ENCODE measurements at regions not wholly inside any gene's neighbourhood (a gene's known extent, or its start where the extent isn't known, plus 50 kb on each side); places are given as distances from the start of the nearest gene placed in this dataset.

GRCh38 chr9:84402517-84402916 is 62.0 kb upstream of the SLC28A3 start:
- no peak for ATAC-seq
- Histone ChIP-seq H3K27me3 (no peaks in the 10 kb centered on the region), H3K4me1 (no peaks in the 10 kb centered on the region), H3K9me3 (no peaks in the 10 kb centered on the region), H3K4me3 (no peak overlapping the region), H3K27ac (no peak overlapping the region), H3K36me3 (no peaks in the 10 kb centered on the region)
- intact Hi-C loops (cut with DNase I; ENCODE audit: low total_unique reads) (no loop called here), in situ Hi-C loops (cut with MboI; ENCODE audit: low sequenced_read_pairs in 4 of 4) (loop anchor here in 1 of 4 donors (10.0 to 25.0 kb wide), 2 partner anchors 560 to 1202 kb away; no protein-coding TSS in a partner anchor)
- TF ChIP-seq CTCF (IDR thresholded peaks at IDR 0.05 in 4 of 5, conservative IDR thresholded peaks at IDR 0.05 in 1 of 5) (no peak), POLR2A (IDR thresholded peaks at IDR 0.05) (no peak)
- no peak for DNase-seq

DNA sequence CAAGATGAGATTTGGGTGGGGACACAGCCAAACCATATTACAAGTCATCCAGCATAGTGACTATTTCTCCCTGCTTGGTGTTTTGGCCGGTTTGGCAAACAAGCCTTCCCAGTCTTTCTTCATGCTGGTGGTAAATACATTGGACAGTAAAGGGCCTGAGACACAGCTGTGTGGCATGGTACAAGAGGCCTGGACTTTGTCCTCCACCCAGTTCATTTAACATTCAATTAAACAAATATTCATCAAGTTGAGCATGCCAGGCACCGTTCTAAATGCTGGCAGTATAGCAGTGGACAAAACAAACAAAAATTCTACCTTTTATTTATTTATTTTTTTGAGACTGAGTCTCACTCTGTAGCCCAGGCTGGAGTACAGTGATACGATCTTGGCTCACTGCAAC is 62.7 kb upstream of the SLC28A3 start:
- intact Hi-C loops (cut with DNase I; ENCODE audit: low total_unique reads) = no loop called here

DNA sequence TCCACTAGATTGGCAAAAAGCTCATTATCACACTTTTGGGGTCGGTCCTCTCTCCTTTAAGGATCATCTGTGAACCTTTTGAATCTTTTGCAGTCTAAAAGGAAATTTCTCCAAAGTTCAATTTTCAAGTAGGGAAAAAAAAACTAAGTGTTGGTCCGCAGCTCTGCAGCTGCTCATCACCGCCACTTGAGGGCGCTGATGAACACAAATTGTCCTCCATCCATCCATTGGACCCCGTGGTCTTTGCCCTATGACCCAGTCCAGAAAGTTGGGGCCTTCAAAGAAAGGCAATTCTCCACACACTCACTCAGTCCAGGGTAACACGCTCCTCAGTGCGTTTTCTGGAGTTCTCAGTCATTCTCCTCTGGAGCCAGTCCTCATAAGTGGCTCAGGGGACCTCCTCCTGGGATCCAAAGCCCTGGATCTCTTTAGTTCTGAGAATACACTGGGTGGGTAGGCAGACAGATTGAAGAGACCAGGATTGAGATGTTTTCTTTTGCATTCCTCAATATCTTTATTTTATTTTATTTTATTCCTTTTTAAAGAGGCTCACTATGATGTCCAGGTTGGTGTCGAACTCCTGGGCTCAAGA is 63.6 kb upstream of the SLC28A3 start:
- Histone ChIP-seq H3K27me3 (no peaks in the 10 kb centered on the region), H3K27ac (no peak overlapping the region), H3K36me3 (no peaks in the 10 kb centered on the region), H3K4me1 (no peaks in the 10 kb centered on the region), H3K9me3 (no peaks in the 10 kb centered on the region), H3K4me3 (no peak overlapping the region)
- intact Hi-C loops (cut with DNase I; ENCODE audit: low total_unique reads) = no loop called here
- ATAC-seq = no peak
- in situ Hi-C loops (cut with MboI; ENCODE audit: low sequenced_read_pairs in 4 of 4) = loop anchor here in 1 of 4 donors (10.0 to 25.0 kb wide), 2 partner anchors 558 to 1201 kb away; no protein-coding TSS in a partner anchor
- TF ChIP-seq POLR2A (IDR thresholded peaks at IDR 0.05) = no peak
- TF ChIP-seq CTCF (IDR thresholded peaks at IDR 0.05 in 4 of 5, conservative IDR thresholded peaks at IDR 0.05 in 1 of 5) = peak in 1 of 5 experiments; percentile 28
- DNase-seq = no peak

More for the DNA sequence above, 62.7 kb upstream of the SLC28A3 start:
- Histone ChIP-seq H3K27ac (no peak overlapping the region), H3K27me3 (no peaks in the 10 kb centered on the region), H3K4me1 (no peaks in the 10 kb centered on the region), H3K9me3 (no peaks in the 10 kb centered on the region), H3K4me3 (no peak overlapping the region), H3K36me3 (no peaks in the 10 kb centered on the region)
- DNase-seq = no peak
- ATAC-seq = no peak
- TF ChIP-seq CTCF (IDR thresholded peaks at IDR 0.05 in 4 of 5, conservative IDR thresholded peaks at IDR 0.05 in 1 of 5) (no peak), POLR2A (IDR thresholded peaks at IDR 0.05) (no peak)
- in situ Hi-C loops (cut with MboI; ENCODE audit: low sequenced_read_pairs in 4 of 4) = loop anchor here in 1 of 4 donors (10.0 to 25.0 kb wide), 2 partner anchors 559 to 1202 kb away; no protein-coding TSS in a partner anchor

DNA sequence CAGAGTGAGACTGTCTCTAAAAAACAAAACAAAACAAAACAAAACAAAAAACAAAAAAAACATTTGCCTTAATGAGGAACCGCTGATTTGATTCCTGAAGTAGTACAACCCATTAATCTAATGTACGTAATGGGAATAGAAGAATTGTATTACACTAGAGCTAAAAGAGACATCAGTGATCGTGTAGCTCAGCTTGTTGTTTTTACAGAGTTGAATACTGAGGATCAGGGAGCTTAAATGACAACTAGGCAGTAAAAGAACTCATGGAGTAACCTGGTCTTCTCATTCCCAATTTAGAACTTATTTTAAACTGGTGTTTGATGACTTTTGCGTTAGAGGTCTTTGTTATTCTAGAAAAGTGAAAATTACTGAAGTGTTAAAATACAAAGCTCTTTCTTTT is 65.1 kb upstream of the SLC28A3 start:
- H3K27ac ChIP-seq = no peak overlapping the region
- no peaks in the 10 kb centered on the region for H3K4me1 ChIP-seq
- H3K36me3 ChIP-seq = no peaks in the 10 kb centered on the region
- no peaks in the 10 kb centered on the region for H3K27me3 ChIP-seq
- no peaks in the 10 kb centered on the region for H3K9me3 ChIP-seq
- DNase-seq (no peak), ATAC-seq (no peak)
- intact Hi-C loops (cut with DNase I; ENCODE audit: low total_unique reads) (no loop called here), in situ Hi-C loops (cut with MboI; ENCODE audit: low sequenced_read_pairs in 4 of 4) (loop anchor here in 1 of 4 donors (10.0 to 25.0 kb wide), 2 partner anchors 557 to 1199 kb away; no protein-coding TSS in a partner anchor)
- TF ChIP-seq POLR2A (IDR thresholded peaks at IDR 0.05) (no peak), CTCF (IDR thresholded peaks at IDR 0.05 in 4 of 5, conservative IDR thresholded peaks at IDR 0.05 in 1 of 5) (no peak)
- H3K4me3 ChIP-seq = no peak overlapping the region
